HL-60 (cell line): ENCODE measurements at regions not wholly inside any gene's neighbourhood (a gene's known extent, or its start where the extent isn't known, plus 50 kb on each side); places are given as distances from the start of the nearest gene placed in this dataset.

Experiments used
- CTCF ChIP-seq: IDR thresholded peaks from one replicate; pipeline ENCODE4 v1.5.1; 2011; ENCODE audit warnings: low read length, control low read depth, inconsistent platforms; ENCODE audit not compliant: insufficient read depth
- GABPA ChIP-seq: IDR thresholded peaks from 2 replicates; pipeline ENCODE4 v1.6.1; 2012; ENCODE audit warnings: low read depth
- POLR2AphosphoS5 ChIP-seq: IDR thresholded peaks from 2 replicates; pipeline ENCODE4 v1.6.1; 2012; ENCODE audit warnings: low read depth
- REST ChIP-seq: IDR thresholded peaks from 2 replicates; pipeline ENCODE4 v1.6.1; 2012; ENCODE audit warnings: low read depth; ENCODE audit not compliant: insufficient replicate concordance
- SPI1 ChIP-seq: IDR thresholded peaks from 2 replicates; pipeline ENCODE4 v1.6.1; 2012; ENCODE audit warnings: low read depth, mild to moderate bottlenecking, borderline replicate concordance

GRCh38 chr6:19723545-19723944 is 113.6 kb upstream of the ID4 start:
- TF ChIP-seq CTCF, result no peak
- no peak for TF ChIP-seq POLR2AphosphoS5
- no peak for TF ChIP-seq SPI1
- TF ChIP-seq GABPA, result no peak
- TF ChIP-seq REST, result no peak
